ENCODE measurements at regions not wholly inside any gene's neighbourhood (a gene's known extent, or its start where the extent isn't known, plus 50 kb on each side); places are given as distances from the start of the nearest gene placed in this dataset.

GRCh38 chr6:56856036-56856580, 98.8 kb upstream of the BEND6 start:
- Histone ChIP-seq H3K9me3 (ENCODE audit: low read length) (no peaks in the 10 kb centered on the region), H3K79me2 (ENCODE audit: insufficient read depth, low read length) (no peaks in the 10 kb centered on the region), H3K4me2 (ENCODE audit: low read length) (no peak overlapping the region), H3K27ac (ENCODE audit: low read depth, low read length, poor library complexity, severe bottlenecking) (no peak overlapping the region), H3K4me1 (ENCODE audit: insufficient read depth, low read length, severe bottlenecking) (no peaks in the 10 kb centered on the region), H3K36me3 (ENCODE audit: insufficient read depth, low read length) (no peaks in the 10 kb centered on the region), H3K27me3 (ENCODE audit: insufficient read depth, low read length) (no peaks in the 10 kb centered on the region), H3K9ac (ENCODE audit: low read length) (no peak overlapping the region), H3F3A (ENCODE audit: insufficient read depth, low read length) (no peaks in the 10 kb centered on the region), H3K9me2 (ENCODE audit: low read depth, low read length) (no peaks in the 10 kb centered on the region), H2AFZ (ENCODE audit: low read length) (no peak overlapping the region), H4K20me1 (ENCODE audit: insufficient read depth, low read length) (no peaks in the 10 kb centered on the region), H3K4me3 (ENCODE audit: low read depth, low read length, poor library complexity, severe bottlenecking) (no peak overlapping the region)
- no peak for TF ChIP-seq EZH2 (IDR thresholded peaks at IDR 0.05; ENCODE audit: borderline replicate concordance, low read length)
- TF ChIP-seq, protein P1, sequence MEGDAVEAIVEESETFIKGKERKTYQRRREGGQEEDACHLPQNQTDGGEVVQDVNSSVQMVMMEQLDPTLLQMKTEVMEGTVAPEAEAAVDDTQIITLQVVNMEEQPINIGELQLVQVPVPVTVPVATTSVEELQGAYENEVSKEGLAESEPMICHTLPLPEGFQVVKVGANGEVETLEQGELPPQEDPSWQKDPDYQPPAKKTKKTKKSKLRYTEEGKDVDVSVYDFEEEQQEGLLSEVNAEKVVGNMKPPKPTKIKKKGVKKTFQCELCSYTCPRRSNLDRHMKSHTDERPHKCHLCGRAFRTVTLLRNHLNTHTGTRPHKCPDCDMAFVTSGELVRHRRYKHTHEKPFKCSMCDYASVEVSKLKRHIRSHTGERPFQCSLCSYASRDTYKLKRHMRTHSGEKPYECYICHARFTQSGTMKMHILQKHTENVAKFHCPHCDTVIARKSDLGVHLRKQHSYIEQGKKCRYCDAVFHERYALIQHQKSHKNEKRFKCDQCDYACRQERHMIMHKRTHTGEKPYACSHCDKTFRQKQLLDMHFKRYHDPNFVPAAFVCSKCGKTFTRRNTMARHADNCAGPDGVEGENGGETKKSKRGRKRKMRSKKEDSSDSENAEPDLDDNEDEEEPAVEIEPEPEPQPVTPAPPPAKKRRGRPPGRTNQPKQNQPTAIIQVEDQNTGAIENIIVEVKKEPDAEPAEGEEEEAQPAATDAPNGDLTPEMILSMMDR (IDR thresholded peaks at IDR 0.05; ENCODE audit: low read length): no peak

- H3K27ac ChIP-seq (ENCODE audit: low read depth, low read length, poor library complexity, severe bottlenecking): no peak overlapping the region
- H3K27me3 ChIP-seq (ENCODE audit: insufficient read depth, low read length): no peaks in the 10 kb centered on the region
- H3K4me1 ChIP-seq (ENCODE audit: insufficient read depth, low read length, severe bottlenecking): no peaks in the 10 kb centered on the region
- no peak for TF ChIP-seq EZH2 (IDR thresholded peaks at IDR 0.05; ENCODE audit: borderline replicate concordance, low read length)
- TF ChIP-seq, protein P1 (IDR thresholded peaks at IDR 0.05; ENCODE audit: low read length): no peak
- H3K4me2 ChIP-seq (ENCODE audit: low read length): no peak overlapping the region
- no peak overlapping the region for H3K9ac ChIP-seq (ENCODE audit: low read length)
- H4K20me1 ChIP-seq (ENCODE audit: insufficient read depth, low read length): no peaks in the 10 kb centered on the region
- no peaks in the 10 kb centered on the region for H3K9me2 ChIP-seq (ENCODE audit: low read depth, low read length)
- H2AFZ ChIP-seq (ENCODE audit: low read length): no peak overlapping the region
- no peak overlapping the region for H3K4me3 ChIP-seq (ENCODE audit: low read depth, low read length, poor library complexity, severe bottlenecking)
- H3K36me3 ChIP-seq (ENCODE audit: insufficient read depth, low read length): no peaks in the 10 kb centered on the region
- no peaks in the 10 kb centered on the region for H3K9me3 ChIP-seq (ENCODE audit: low read length)
- H3K79me2 ChIP-seq (ENCODE audit: insufficient read depth, low read length): no peaks in the 10 kb centered on the region
- H3F3A ChIP-seq (ENCODE audit: insufficient read depth, low read length): no peaks in the 10 kb centered on the region
Measured at GRCh38 chr6:56854086-56854485, 100.8 kb upstream of the BEND6 start.

DNA sequence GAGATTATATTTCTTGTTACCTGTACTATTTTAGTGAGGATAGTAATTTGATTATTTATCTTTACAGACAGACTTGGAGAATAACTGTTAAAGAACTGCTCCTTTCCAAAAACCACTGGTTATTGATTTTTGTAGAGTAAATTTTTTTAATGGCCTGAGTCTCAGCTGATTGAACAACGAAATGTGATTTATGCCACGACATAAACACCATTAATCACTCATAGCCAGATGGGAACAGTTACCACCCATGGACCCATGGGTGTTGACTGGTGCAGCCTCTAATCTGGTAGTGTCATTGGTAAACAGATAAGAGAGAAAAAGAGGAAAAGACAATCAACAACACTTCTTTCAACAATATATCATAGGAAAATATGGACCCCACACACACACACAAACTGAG, 101.4 kb upstream of the BEND6 start:
- no peaks in the 10 kb centered on the region for H4K20me1 ChIP-seq (ENCODE audit: insufficient read depth, low read length)
- no peak overlapping the region for H3K4me2 ChIP-seq (ENCODE audit: low read length)
- H3K9ac ChIP-seq (ENCODE audit: low read length): no peak overlapping the region
- H3K27ac ChIP-seq (ENCODE audit: low read depth, low read length, poor library complexity, severe bottlenecking): no peak overlapping the region
- H3K9me2 ChIP-seq (ENCODE audit: low read depth, low read length): no peaks in the 10 kb centered on the region
- no peaks in the 10 kb centered on the region for H3K9me3 ChIP-seq (ENCODE audit: low read length)
- no peaks in the 10 kb centered on the region for H3K36me3 ChIP-seq (ENCODE audit: insufficient read depth, low read length)
- H2AFZ ChIP-seq (ENCODE audit: low read length): no peak overlapping the region
- H3K4me3 ChIP-seq (ENCODE audit: low read depth, low read length, poor library complexity, severe bottlenecking): no peak overlapping the region
- H3K27me3 ChIP-seq (ENCODE audit: insufficient read depth, low read length): no peaks in the 10 kb centered on the region
- no peaks in the 10 kb centered on the region for H3K4me1 ChIP-seq (ENCODE audit: insufficient read depth, low read length, severe bottlenecking)
- no peak for TF ChIP-seq EZH2 (IDR thresholded peaks at IDR 0.05; ENCODE audit: borderline replicate concordance, low read length)
- TF ChIP-seq, protein P1 (IDR thresholded peaks at IDR 0.05; ENCODE audit: low read length): no peak
- no peaks in the 10 kb centered on the region for H3F3A ChIP-seq (ENCODE audit: insufficient read depth, low read length)
- H3K79me2 ChIP-seq (ENCODE audit: insufficient read depth, low read length): no peaks in the 10 kb centered on the region

All from OCI-LY1 (cell line).